HG02885 (cell line): ENCODE measurements at regions not wholly inside any gene's neighbourhood (a gene's known extent, or its start where the extent isn't known, plus 50 kb on each side); places are given as distances from the start of the nearest gene placed in this dataset.

Experiments used
- ATAC-seq: cut with Tn5 transposase; IDR thresholded peaks from one replicate; pipeline ENCODE4 v1.9.1; 2021; ENCODE audit warnings: mild to moderate bottlenecking; ENCODE audit not compliant: unreplicated experiment, poor library complexity

- no peak for ATAC-seq
Observed at GRCh38 chr11:92276773-92277172, 52.2 kb downstream of the FAT3 start.

GRCh38 chr11:92277871-92278270 is 53.3 kb downstream of the FAT3 start:
- ATAC-seq = no peak

GRCh38 chr11:92278791-92279433 is 54.3 kb downstream of the FAT3 start:
- ATAC-seq = no peak

- ATAC-seq = no peak
Observed at GRCh38 chr11:92284107-92284506, 59.5 kb downstream of the FAT3 start.

- no peak for ATAC-seq
Observed at GRCh38 chr11:92284558-92284957, 59.9 kb downstream of the FAT3 start.

GRCh38 chr11:92285776-92286175 is 61.2 kb downstream of the FAT3 start:
- ATAC-seq = no peak

- no peak for ATAC-seq
Observed at GRCh38 chr11:92286709-92287108, 62.1 kb downstream of the FAT3 start.

- ATAC-seq = no peak
Observed at GRCh38 chr11:92295175-92296137, 70.8 kb downstream of the FAT3 start.

- ATAC-seq = no peak
Observed at GRCh38 chr11:92296138-92296515, 71.5 kb downstream of the FAT3 start.

- no peak for ATAC-seq
Observed at GRCh38 chr11:92297567-92298553, 73.2 kb downstream of the FAT3 start.

GRCh38 chr11:92300876-92301275 is 76.3 kb downstream of the FAT3 start:
- no peak for ATAC-seq

GRCh38 chr11:92302770-92303169 is 78.2 kb downstream of the FAT3 start:
- no peak for ATAC-seq

- no peak for ATAC-seq
Observed at GRCh38 chr11:92304271-92304670, 79.7 kb downstream of the FAT3 start.

- ATAC-seq = no peak
Observed at GRCh38 chr11:92306966-92307510, 82.4 kb downstream of the FAT3 start.

GRCh38 chr11:92308366-92308765 is 83.7 kb downstream of the FAT3 start:
- no peak for ATAC-seq

- ATAC-seq = no peak
Observed at GRCh38 chr11:92311616-92312449, 87.2 kb downstream of the FAT3 start.

- ATAC-seq = no peak
Observed at GRCh38 chr11:92313784-92314183, 89.2 kb downstream of the FAT3 start.

GRCh38 chr11:92314499-92314898 is 89.9 kb downstream of the FAT3 start:
- no peak for ATAC-seq

- no peak for ATAC-seq
Observed at GRCh38 chr11:92316106-92316809, 91.6 kb downstream of the FAT3 start.
